Stimulated activated naive B cell treated with anti-CD40 and anti-IgM and Interleukin-4, amounts not matched to agents 10 μg/mL and 1 μg/mL and 100 μg/mL, for 72 hours (primary cell): ENCODE measurements at regions not wholly inside any gene's neighbourhood (a gene's known extent, or its start where the extent isn't known, plus 50 kb on each side); places are given as distances from the start of the nearest gene placed in this dataset.

ENCODE experiments used
- ATAC-seq, 2 donors: fragments of 150-1000 bp; cut with Tn5 transposase; replicated peaks; 2 replicates each; pipeline ENCODE4 v1.10.0; 2021; ENCODE audit warnings: moderate library complexity in 1 of 2
- DNase-seq: peaks from one replicate; pipeline ENCODE4 v3.0.0; 2021
- H3K27ac Mint-ChIP-seq: one replicate; pipeline ENCODE4 v1.8.0; 2022; ENCODE audit warnings: mild to moderate bottlenecking, mixed read lengths
- H3K27me3 Mint-ChIP-seq, 2 donors: one replicate each; pipeline ENCODE4 v1.8.0; 2022; ENCODE audit warnings: mixed read lengths in 2 of 2
- H3K36me3 Mint-ChIP-seq, 2 donors: one replicate each; pipeline ENCODE4 v1.8.0; 2022; ENCODE audit warnings: mixed read lengths in 2 of 2, mild to moderate bottlenecking in 1 of 2
- H3K4me1 Mint-ChIP-seq, 2 donors: one replicate each; pipeline ENCODE4 v1.8.0; 2022; ENCODE audit warnings: mixed read lengths in 2 of 2, mild to moderate bottlenecking in 1 of 2
- H3K4me3 Mint-ChIP-seq, 2 donors: one replicate each; pipeline ENCODE4 v1.8.0; 2022; ENCODE audit warnings: mild to moderate bottlenecking in 2 of 2, mixed read lengths in 2 of 2, moderate library complexity in 1 of 2
- H3K9me3 Mint-ChIP-seq, 2 donors: one replicate each; pipeline ENCODE4 v1.8.0; 2022; ENCODE audit warnings: mixed read lengths in 2 of 2, mild to moderate bottlenecking in 1 of 2

DNA sequence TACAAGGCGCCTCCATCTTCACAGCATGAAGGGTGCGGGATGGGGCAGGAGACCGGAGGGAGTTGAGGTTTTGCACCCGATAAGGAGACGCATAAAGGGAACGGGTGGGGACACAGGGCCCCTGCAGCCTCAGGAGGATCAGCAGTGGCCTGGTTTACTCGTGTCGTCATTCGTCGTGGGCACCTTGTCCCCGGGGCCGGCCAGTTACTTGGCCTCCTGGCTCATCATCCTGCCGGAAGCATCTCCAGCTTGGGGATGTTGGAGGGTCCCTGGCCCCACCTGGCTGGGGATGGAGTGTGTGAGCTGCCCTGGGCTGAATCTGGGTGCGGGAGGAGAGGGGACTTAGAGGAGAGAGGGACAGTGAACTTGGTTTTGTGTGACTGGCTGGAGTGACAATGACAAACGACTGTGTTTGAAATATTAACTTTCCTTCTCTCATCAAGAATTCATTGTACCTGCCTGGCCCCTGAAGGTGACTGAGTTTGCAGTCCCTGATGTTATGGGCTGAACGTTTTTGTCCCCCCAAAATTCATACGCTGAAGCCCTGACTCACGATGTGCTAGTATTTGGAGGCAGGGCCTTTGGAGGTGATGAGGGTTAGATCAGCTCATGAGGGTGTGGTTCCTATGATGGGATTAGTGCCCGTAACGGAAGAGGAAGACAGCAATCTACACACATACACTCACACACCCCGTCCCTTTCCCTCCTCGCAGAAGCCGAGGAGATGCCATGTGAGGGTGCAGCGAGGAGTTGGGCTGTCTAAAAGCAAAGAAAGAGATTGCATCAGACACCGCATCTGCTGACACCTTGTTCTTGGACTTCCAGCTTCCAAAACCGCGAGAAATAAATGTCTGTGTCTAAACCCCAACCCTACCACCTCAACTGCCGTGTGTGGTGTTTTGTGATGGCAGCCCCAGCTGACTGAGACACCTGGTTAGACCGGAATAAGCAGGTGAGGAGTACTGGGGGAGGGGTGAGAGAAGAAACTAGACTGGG lies 65.0 kb upstream of the MAP3K4 start:
- H3K27ac Mint-ChIP-seq: no peak overlapping the region

DNA sequence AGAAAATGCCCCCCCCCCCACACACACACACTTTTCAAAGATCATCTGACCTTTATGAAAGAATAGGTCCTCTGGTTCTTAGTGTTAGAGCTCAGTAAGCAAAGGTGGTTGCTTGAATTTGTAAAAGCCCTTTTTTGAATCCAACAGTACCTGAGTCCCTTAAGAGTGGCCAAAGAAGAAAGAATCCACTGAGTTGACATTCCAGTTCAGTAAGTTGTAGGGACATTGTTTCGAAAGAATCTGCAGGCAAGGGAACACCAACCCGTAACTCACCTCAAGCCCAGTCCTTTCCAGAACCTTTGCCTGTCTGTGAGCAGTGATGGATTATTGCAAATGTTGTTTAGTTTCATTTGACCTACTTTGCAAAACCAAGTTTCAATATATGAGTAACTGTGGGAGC lies 64.2 kb upstream of the MAP3K4 start:
- ATAC-seq (no peak), DNase-seq (no peak)
- Mint-ChIP-seq H3K27me3 (peaks cover 28 to 29% of the 10 kb centered on the region in 2 donors), H3K4me1 (no peaks in the 10 kb centered on the region), H3K4me3 (no peak overlapping the region), H3K9me3 (no peaks in the 10 kb centered on the region), H3K36me3 (no peaks in the 10 kb centered on the region), H3K27ac (no peak overlapping the region)

More for the DNA sequence above, 65.0 kb upstream of the MAP3K4 start:
- Mint-ChIP-seq H3K4me1 (no peaks in the 10 kb centered on the region), H3K9me3 (no peaks in the 10 kb centered on the region), H3K4me3 (no peak overlapping the region), H3K36me3 (no peaks in the 10 kb centered on the region), H3K27me3 (peaks cover 28 to 36% of the 10 kb centered on the region in 2 donors)
- DNase-seq (no peak), ATAC-seq (no peak)

DNA sequence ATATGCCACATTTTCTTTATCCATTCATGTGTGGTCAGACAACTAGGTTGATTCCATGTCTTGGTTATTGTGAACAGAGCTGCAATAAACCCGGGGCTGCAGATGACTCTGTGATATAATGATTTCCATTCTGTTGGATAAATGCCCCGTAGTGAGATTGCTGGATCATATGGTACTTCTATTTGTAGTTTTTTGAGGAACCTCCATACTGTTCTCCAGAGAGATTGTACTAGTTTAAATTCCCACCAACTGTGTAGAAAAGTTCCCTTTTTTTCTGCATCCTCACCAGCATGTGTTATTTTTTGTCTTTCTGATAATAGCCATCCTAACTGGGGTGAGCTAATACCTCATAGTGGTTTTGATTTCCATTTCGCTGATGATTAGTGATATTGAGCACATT lies 62.2 kb upstream of the MAP3K4 start:
- Mint-ChIP-seq H3K4me3 (no peak overlapping the region), H3K27ac (no peak overlapping the region), H3K36me3 (no peaks in the 10 kb centered on the region), H3K27me3 (peaks cover 28 to 34% of the 10 kb centered on the region in 2 donors), H3K4me1 (no peaks in the 10 kb centered on the region), H3K9me3 (no peaks in the 10 kb centered on the region)
- DNase-seq (no peak), ATAC-seq (no peak)

DNA sequence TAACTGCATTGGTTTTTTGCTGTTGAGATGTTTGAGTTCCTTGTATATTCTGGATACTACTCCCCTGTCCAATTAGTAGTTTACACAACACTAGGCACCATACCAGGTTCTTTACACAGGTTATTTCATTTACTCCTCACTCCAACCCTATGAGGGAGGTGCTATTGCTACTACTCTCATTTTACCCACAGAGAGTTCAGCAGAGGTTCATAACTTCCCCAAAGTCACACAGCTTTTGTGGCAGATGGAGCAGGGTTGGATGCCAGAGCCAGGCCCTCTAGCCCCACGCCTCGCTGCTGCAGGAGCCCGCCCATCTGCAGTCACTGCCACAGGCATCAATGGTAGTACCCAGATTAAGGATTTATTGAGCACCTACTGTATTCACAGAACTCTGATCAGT lies 61.7 kb upstream of the MAP3K4 start:
- H3K27ac Mint-ChIP-seq: no peak overlapping the region
- peaks cover 28 to 34% of the 10 kb centered on the region in 2 donors for H3K27me3 Mint-ChIP-seq
- H3K4me1 Mint-ChIP-seq: no peaks in the 10 kb centered on the region
- no peak overlapping the region for H3K4me3 Mint-ChIP-seq
- no peak for ATAC-seq
- H3K36me3 Mint-ChIP-seq: no peaks in the 10 kb centered on the region
- no peaks in the 10 kb centered on the region for H3K9me3 Mint-ChIP-seq
- DNase-seq: no peak

DNA sequence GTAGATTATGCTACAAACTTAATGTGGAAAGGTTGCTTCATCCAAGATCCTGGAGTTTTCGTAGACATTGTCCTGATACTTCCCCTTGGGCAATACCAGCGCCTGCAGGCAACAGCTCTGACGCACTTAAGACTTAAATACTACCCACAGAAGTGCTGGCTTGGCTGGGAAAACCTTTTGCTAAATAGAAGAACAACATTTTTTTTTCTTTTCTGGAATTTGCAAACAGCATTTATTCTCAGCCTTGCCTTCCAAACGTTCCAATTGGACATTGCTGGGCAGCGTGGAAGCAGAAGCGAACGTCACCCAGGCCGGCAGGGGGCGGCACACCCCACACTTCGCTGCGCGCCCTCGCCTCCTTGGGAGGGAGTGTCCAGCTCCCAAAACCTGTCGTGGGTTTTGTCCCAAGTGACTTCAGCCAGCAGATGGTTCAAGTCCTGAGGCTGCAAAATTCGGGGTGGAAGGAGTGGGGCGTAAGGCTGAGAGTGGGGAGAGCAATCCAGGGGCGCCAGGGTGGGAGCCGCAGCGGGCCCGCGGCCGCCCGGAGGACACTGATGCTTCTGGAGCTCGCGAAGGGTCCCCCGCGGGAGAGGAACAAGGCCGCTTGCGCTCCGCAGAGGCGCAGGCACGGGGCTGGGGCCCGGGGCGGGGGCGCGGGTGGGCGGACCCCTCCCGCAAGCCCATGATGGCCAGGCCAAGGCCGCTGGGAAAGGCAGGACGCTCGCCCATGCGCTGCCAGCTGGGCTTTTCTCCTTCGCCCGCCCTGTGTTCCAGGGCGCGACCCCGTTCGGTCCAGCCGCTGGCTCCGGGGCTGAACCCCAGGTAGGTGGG lies 60.8 kb upstream of the MAP3K4 start:
- Mint-ChIP-seq H3K27ac (no peak overlapping the region), H3K36me3 (no peaks in the 10 kb centered on the region), H3K9me3 (no peaks in the 10 kb centered on the region), H3K4me3 (peak overlapping the region; percentile 40 to 43), H3K4me1 (no peaks in the 10 kb centered on the region), H3K27me3 (peaks cover 26% of the 10 kb centered on the region in 2 donors)
- ATAC-seq (peak; percentile 79 to 81), DNase-seq (peak; percentile 15)

DNA sequence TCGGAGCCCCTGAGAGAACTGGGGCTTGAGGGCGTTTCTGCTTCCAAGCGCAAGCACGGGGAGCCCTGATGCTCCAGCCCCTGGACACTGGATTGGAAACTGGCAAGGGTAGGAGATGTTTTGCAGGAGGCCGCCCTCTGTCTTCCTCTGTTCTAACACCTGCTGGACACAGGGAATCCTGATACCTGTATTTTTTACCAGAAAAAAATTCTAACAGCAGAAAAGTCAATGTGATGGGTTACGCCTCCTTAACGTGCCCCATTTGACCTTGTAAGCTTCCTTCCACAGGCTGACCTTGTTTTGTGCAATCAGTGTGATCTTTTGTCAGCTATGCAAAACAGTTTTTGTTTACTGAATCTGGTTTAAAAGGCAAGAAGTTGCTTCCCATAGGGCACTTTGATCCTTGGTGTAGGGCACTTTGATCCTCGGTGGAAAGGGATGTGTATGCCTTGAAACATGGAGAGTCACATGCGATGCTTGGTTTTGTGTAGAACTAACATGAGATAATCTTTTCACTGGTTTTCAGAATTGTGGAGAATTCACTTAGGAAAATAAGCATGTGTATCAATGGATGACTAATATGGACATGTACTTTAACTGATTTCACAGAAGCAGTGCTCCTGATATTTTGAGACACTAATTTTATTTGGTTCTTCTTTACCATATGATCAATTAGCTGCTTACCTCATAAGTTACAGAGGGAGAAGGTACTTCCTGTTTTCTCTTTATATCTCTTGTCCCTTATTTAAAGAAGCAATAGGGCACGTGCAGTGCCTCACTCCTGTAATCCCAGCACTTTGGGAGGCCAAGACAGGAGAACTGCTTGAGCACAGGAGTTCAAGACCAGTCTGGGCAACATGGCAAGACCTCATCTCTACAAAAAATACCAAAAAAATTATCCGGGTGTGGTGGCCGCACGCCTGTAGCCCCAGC lies 59.9 kb upstream of the MAP3K4 start:
- Mint-ChIP-seq H3K4me1 (no peaks in the 10 kb centered on the region), H3K27ac (no peak overlapping the region), H3K4me3 (no peak overlapping the region), H3K9me3 (peaks cover 0 to 2% of the 10 kb centered on the region in 2 donors), H3K36me3 (no peaks in the 10 kb centered on the region), H3K27me3 (peaks cover 20 to 21% of the 10 kb centered on the region in 2 donors)
- DNase-seq (no peak), ATAC-seq (no peak)

DNA sequence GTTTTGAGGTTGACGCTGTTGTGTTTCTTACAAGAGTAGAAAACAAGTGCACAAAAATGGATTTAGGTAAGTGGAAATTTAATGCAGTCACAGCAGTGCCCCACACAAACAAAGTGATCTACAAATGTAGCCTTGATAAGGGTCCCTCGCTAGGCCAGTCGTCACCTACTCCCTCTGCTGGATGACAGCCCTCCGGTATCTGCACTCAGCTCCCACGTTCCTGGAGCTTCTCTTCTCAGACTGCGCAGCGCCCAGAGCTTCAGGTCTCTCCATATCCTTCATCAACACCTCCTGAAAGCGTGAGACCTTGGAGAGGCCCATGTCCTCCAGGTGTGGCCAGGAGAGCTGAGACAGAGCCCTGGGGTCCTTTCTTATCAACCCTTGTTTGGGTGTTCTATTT lies 58.3 kb upstream of the MAP3K4 start:
- H3K4me1 Mint-ChIP-seq: no peaks in the 10 kb centered on the region

DNA sequence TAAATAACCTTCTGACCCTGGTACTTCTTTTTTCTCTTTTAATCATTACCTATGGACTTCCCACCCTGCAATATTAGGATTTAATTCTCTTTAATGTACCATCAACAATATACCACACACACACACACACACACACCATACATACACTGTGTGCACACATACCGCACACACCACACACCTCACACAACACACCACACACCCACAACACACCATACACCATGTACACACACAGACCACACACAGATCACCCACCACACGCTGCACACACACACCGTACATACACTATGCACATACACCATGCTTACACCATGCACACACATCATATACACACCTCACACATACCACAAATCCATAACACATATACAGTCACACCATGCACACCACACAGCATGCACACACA lies 57.4 kb upstream of the MAP3K4 start:
- H3K4me1 Mint-ChIP-seq: no peaks in the 10 kb centered on the region
- no peaks in the 10 kb centered on the region for H3K36me3 Mint-ChIP-seq
- DNase-seq: no peak
- H3K9me3 Mint-ChIP-seq: peaks cover 0 to 2% of the 10 kb centered on the region in 2 donors
- peaks cover 13 to 37% of the 10 kb centered on the region in 2 donors for H3K27me3 Mint-ChIP-seq
- H3K27ac Mint-ChIP-seq: no peak overlapping the region
- ATAC-seq: no peak
- no peak overlapping the region for H3K4me3 Mint-ChIP-seq

More for the DNA sequence above, 58.3 kb upstream of the MAP3K4 start:
- Mint-ChIP-seq H3K36me3 (no peaks in the 10 kb centered on the region), H3K27ac (no peak overlapping the region), H3K4me3 (no peak overlapping the region), H3K9me3 (peaks cover 0 to 2% of the 10 kb centered on the region in 2 donors), H3K27me3 (peaks cover 17 to 31% of the 10 kb centered on the region in 2 donors)
- ATAC-seq (no peak), DNase-seq (no peak)

DNA sequence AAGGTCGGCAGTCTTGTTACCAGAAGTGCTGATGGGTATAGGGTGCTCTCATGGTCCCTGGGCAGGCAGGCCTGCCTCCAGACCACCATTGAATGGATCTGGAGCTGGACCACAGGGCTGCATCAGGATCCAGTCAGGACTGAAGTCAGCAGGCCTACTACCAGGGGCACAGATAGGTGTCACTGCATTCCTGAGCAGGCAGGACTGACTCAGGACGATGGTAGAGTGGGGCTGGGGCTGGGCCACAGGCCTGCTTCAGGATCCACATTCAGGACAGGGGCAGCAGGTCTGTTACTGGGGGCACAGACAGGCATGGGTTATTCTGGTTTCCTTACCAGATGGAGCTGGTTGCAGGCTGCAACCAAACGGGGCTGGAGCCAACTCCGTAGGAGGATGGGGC lies 51.4 kb upstream of the MAP3K4 start:
- Mint-ChIP-seq H3K27ac (no peak overlapping the region), H3K4me3 (no peak overlapping the region), H3K4me1 (no peaks in the 10 kb centered on the region), H3K27me3 (peaks cover 19 to 29% of the 10 kb centered on the region in 2 donors), H3K36me3 (no peaks in the 10 kb centered on the region), H3K9me3 (peaks cover 0 to 2% of the 10 kb centered on the region in 2 donors)
- no peak for DNase-seq
- no peak for ATAC-seq
